Liver (tissue), 3 donors: ENCODE measurements at regions not wholly inside any gene's neighbourhood (a gene's known extent, or its start where the extent isn't known, plus 50 kb on each side); places are given as distances from the start of the nearest gene placed in this dataset.

Experiments
- ATF3 ChIP-seq: IDR thresholded peaks from 2 replicates; pipeline ENCODE4 v1.6.1; 2016; ENCODE audit warnings: antibody characterized with exemption
- CTCF ChIP-seq: fragments of 150-350 bp; IDR thresholded peaks from 2 replicates; pipeline ENCODE4 v1.5.1; 2017; ENCODE audit warnings: improper control_type of control experiment, low read depth, low read length; ENCODE audit not compliant: missing input control
- TAF1 ChIP-seq: conservative IDR thresholded peaks from 2 replicates; pipeline ENCODE4 v1.6.1; 2016; ENCODE audit warnings: antibody characterized with exemption, mild to moderate bottlenecking
- donor health status: healthy.
- donor health status: healthy.

DNA sequence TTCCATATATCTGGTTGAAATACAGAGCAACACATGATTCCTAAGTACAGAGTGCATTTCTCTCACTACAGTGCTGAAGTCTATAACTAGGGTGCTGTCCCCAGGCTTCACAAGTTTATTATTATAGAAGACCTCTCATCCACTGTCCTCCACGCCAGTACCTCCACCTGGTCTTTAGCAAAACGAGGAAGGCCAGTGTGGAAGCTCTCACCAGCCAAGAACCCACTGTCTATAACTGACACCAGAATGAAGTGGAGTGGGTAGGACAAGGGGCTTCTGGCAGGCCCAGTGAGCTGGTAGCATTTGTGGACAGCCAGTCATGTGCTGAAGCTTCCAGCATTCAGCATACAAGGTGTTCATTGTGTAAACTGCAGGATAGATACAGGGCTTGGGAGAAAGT lies 430.7 kb downstream of the GADD45G start:
- TF ChIP-seq ATF3 (no peak), CTCF (no peak), TAF1 (no peak)
